ENCODE measurements at regions not wholly inside any gene's neighbourhood (a gene's known extent, or its start where the extent isn't known, plus 50 kb on each side); places are given as distances from the start of the nearest gene placed in this dataset.
"Not testable (repeated sequence)": the region's sequence is repeated elsewhere in the genome, so short reads cannot be mapped to it uniquely, and the experiment has no call there.

DNA sequence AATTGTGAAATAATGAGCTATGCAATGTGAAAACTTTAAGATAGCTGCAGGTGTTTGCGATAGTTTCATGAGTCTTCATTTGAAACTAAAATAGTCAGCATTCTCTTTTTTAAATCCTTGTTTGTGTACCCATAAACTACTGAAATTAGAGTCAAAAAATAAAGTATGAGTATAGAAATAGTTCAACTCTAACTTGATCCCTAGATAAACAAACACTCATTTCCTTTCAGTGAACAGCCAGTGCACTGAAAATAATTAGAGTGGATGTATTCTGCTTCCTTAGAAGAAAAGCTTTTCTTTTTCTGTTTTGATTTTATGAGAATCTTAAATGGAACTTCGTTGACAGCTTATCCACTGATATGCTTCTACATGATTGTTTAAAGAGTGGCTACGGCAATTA lies 1033.4 kb downstream of the SOCS6 start:
- CTCF ChIA-PET = no interaction called here
- TF ChIP-seq ARNT (IDR thresholded peaks at IDR 0.05) = no peak
- no peak for TF ChIP-seq BHLHE40 (IDR thresholded peaks at IDR 0.05; ENCODE audit: borderline replicate concordance)
- TF ChIP-seq HDGF (IDR thresholded peaks at IDR 0.05; ENCODE audit: borderline replicate concordance) = no peak
- TF ChIP-seq SUZ12 (IDR thresholded peaks at IDR 0.05) = no peak
- TF ChIP-seq, protein P1, sequence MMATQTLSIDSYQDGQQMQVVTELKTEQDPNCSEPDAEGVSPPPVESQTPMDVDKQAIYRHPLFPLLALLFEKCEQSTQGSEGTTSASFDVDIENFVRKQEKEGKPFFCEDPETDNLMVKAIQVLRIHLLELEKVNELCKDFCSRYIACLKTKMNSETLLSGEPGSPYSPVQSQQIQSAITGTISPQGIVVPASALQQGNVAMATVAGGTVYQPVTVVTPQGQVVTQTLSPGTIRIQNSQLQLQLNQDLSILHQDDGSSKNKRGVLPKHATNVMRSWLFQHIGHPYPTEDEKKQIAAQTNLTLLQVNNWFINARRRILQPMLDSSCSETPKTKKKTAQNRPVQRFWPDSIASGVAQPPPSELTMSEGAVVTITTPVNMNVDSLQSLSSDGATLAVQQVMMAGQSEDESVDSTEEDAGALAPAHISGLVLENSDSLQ (IDR thresholded peaks at IDR 0.05) = no peak
- no peak for TF ChIP-seq SP1 (IDR thresholded peaks at IDR 0.05)
- TF ChIP-seq NFRKB (IDR thresholded peaks at IDR 0.05) = no peak
- TF ChIP-seq ELF4 (IDR thresholded peaks at IDR 0.05) = no peak
- no peak for TF ChIP-seq TARDBP (IDR thresholded peaks at IDR 0.05)
- no peak for TF ChIP-seq CTBP1 (IDR thresholded peaks at IDR 0.05; ENCODE audit: borderline replicate concordance)
- no peak for DNase-seq (ENCODE audit: extremely low spot score)
- POLR2A ChIA-PET = no interaction called here

DNA sequence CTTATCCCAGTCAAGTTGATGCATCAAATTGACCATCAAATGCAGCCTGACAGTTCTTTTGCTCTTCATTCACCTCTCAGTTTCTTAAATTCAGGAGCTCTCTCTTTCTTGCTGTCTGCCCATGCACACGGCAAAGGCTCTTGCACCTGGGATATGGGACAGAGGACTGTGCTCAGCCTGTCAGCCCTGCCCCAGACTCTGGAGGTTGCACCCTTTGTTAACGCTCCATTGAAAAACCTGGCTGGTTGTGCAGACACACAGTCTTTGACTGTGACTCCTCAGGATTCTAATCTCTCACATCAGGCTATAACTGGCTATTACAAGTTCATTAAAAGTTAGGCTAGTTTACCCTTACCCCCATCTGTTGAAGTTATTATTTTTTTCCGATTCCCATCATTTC lies 1032.5 kb downstream of the SOCS6 start:
- TF ChIP-seq ELF4 (IDR thresholded peaks at IDR 0.05) = no peak
- ChIA-PET POLR2A (no interaction called here), CTCF (no interaction called here)
- no peak for DNase-seq (ENCODE audit: extremely low spot score)

DNA sequence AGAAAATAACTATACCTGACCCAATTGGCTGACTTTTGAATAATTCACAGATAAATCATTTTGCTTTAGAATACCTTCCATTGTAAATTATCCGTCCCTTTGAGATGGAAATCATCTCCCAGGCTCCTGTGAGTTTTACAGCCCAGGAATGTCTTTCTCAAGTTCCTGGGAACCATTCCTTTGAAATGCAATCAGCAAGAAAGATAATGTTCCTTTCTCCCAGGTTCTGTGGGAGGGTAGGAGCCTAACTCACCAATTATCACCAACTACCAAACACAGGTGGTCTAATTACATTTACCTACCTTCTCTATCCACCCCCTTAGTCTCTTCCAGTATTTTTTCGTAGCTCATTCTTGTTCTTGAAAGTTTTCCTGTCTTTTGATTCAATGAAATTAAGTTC lies 1016.0 kb downstream of the SOCS6 start:
- CTCF ChIA-PET = no interaction called here
- no peak for DNase-seq (ENCODE audit: extremely low spot score)

DNA sequence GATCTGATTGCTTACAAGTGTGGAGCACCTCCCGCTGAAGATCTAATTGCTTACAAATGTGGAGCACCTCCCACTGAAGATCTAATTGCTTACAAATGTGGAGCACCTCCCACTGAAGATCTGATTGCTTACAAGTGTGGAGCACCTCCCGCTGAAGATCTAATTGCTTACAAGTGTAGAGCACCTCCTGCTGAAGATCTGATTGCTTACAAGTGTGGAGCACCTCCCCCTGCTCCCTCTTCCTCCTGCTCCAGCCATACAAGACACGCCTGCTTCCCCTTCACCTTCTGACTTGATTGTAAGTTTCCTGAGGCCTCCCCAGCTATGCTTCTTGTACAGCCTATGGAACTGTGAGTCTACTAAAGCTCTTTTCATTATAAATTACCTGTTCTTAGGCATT lies 1014.9 kb downstream of the SOCS6 start:
- DNase-seq (ENCODE audit: extremely low spot score); CTCF ChIA-PET; POLR2A ChIA-PET: not testable (repeated sequence)

More for the DNA sequence above, 1016.0 kb downstream of the SOCS6 start:
- POLR2A ChIA-PET = no interaction called here
- TF ChIP-seq LEF1 (IDR thresholded peaks at IDR 0.05; ENCODE audit: borderline replicate concordance) (no peak), ELF4 (IDR thresholded peaks at IDR 0.05) (no peak), SUZ12 (IDR thresholded peaks at IDR 0.05) (no peak)
- TF ChIP-seq, protein P1 (IDR thresholded peaks at IDR 0.05) = no peak

DNA sequence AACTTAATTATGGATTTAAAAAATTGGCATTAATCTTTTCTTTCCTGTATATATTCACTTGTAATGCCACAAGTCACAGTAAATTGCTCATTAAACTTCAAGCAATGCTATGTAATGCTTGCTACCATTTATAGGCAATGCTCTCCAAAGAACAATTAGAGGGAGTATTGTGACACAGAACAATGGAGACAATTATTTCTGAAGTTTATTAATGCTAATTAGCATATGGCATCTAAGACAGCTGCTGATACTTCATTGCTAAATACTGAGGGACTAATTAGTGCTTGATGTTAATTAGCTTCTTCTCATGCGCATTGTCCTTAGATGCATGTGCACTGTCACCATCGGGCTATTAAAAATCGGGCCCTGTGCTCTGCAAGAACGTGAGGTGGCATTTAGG lies 1012.8 kb downstream of the SOCS6 start:
- DNase-seq (ENCODE audit: extremely low spot score) = no peak
- CTCF ChIA-PET = no interaction called here
- TF ChIP-seq, protein P1 (IDR thresholded peaks at IDR 0.05) = no peak
- TF ChIP-seq ELF4 (IDR thresholded peaks at IDR 0.05) (no peak), FOXK2 (IDR thresholded peaks at IDR 0.05) (no peak), ARNT (IDR thresholded peaks at IDR 0.05) (no peak), SUZ12 (IDR thresholded peaks at IDR 0.05) (no peak), L3MBTL2 (conservative IDR thresholded peaks at IDR 0.05) (no peak), LEF1 (IDR thresholded peaks at IDR 0.05; ENCODE audit: borderline replicate concordance) (no peak), ZNF384 (IDR thresholded peaks at IDR 0.05) (no peak), FOXM1 (IDR thresholded peaks at IDR 0.05; ENCODE audit: borderline replicate concordance) (no peak), CTBP1 (IDR thresholded peaks at IDR 0.05; ENCODE audit: borderline replicate concordance) (no peak), NFRKB (IDR thresholded peaks at IDR 0.05) (no peak), FOXA1 (IDR thresholded peaks at IDR 0.05) (no peak), HDGF (IDR thresholded peaks at IDR 0.05; ENCODE audit: borderline replicate concordance) (no peak), BHLHE40 (IDR thresholded peaks at IDR 0.05; ENCODE audit: borderline replicate concordance) (no peak), SP1 (IDR thresholded peaks at IDR 0.05) (no peak), TARDBP (IDR thresholded peaks at IDR 0.05) (no peak)
- POLR2A ChIA-PET = no interaction called here

DNA sequence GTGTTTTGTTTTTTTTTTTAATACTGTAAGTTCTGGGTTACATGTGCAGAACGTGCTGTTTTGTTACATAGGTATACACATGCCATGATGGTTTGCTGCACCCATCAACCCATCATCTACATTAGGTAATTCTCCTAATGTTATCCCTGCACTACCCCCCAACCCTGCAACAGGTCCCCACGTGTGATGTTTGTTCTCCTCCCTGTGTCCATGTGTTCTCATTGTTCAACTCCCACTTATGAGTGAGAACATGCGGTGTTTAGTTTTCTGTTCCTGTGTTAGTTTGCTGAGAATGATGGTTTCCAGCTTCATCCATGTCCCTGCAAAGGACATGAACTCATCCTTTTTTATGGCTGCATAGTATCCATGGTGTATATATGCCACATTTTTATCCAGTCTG lies 1005.4 kb downstream of the SOCS6 start:
- DNase-seq (ENCODE audit: extremely low spot score); POLR2A ChIA-PET; CTCF ChIA-PET: not testable (repeated sequence)

DNA sequence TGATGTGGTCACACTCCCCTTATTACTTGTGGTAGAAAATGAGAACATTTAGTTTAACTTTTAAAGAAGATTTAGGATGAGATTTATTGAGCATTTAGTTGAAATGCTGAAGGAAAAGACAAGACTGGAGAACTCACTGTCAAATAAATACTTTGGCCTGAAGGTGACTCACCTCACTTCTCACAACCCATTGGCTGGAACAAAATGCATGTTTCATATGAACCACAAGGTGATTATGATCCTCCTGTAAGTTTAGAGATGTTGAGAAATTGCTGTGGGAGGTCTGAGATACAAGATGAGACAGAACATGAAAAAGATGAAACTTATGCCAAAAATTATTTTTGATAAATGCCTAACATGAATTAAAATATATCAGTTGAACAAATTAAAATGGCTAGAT lies 1004.5 kb downstream of the SOCS6 start:
- CTCF ChIA-PET = no interaction called here
- POLR2A ChIA-PET = no interaction called here
- TF ChIP-seq FOXK2 (IDR thresholded peaks at IDR 0.05) (no peak), BHLHE40 (IDR thresholded peaks at IDR 0.05; ENCODE audit: borderline replicate concordance) (no peak), FOXA1 (IDR thresholded peaks at IDR 0.05) (no peak), L3MBTL2 (conservative IDR thresholded peaks at IDR 0.05) (no peak), FOXM1 (IDR thresholded peaks at IDR 0.05; ENCODE audit: borderline replicate concordance) (no peak), ZNF384 (IDR thresholded peaks at IDR 0.05) (no peak)
- DNase-seq (ENCODE audit: extremely low spot score) = no peak

DNA sequence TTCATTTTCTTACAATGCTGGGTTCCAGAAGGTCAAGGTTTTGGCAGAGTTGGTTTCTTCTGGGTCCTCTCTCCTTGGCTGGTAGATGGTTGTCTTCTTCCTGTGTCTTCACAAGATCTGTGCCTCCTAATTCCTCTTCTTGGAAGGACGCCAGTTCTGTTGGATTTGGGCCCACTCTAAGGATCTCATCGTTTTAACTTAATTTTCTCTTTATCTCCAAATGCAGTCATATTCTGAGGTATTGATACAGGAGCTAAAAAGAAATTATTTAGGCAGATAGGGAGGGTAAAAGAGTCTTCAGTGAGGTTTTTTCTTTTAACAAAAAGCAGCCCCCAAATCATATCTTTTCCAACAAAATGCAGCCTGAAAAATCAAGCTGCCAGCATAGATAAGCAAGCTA lies 998.4 kb downstream of the SOCS6 start:
- no peak for TF ChIP-seq ELF4 (IDR thresholded peaks at IDR 0.05)
- no peak for TF ChIP-seq LEF1 (IDR thresholded peaks at IDR 0.05; ENCODE audit: borderline replicate concordance)
- TF ChIP-seq FOXM1 (IDR thresholded peaks at IDR 0.05; ENCODE audit: borderline replicate concordance) = no peak
- TF ChIP-seq HDGF (IDR thresholded peaks at IDR 0.05; ENCODE audit: borderline replicate concordance) = no peak
- TF ChIP-seq, protein P1 (IDR thresholded peaks at IDR 0.05) = no peak
- TF ChIP-seq FOXK2 (IDR thresholded peaks at IDR 0.05) = no peak
- TF ChIP-seq FOXA1 (IDR thresholded peaks at IDR 0.05) = no peak
- TF ChIP-seq NFRKB (IDR thresholded peaks at IDR 0.05) = no peak
- no peak for TF ChIP-seq ZNF384 (IDR thresholded peaks at IDR 0.05)
- TF ChIP-seq L3MBTL2 (conservative IDR thresholded peaks at IDR 0.05) = no peak
- TF ChIP-seq CTBP1 (IDR thresholded peaks at IDR 0.05; ENCODE audit: borderline replicate concordance) = no peak
- no peak for TF ChIP-seq SP1 (IDR thresholded peaks at IDR 0.05)
- no peak for TF ChIP-seq ARNT (IDR thresholded peaks at IDR 0.05)
- no peak for TF ChIP-seq SUZ12 (IDR thresholded peaks at IDR 0.05)
- no peak for TF ChIP-seq BHLHE40 (IDR thresholded peaks at IDR 0.05; ENCODE audit: borderline replicate concordance)
- TF ChIP-seq TARDBP (IDR thresholded peaks at IDR 0.05) = no peak
- ChIA-PET POLR2A (no interaction called here), CTCF (no interaction called here)
- no peak for DNase-seq (ENCODE audit: extremely low spot score)
